GM12878 (cell line): ENCODE measurements at regions not wholly inside any gene's neighbourhood (a gene's known extent, or its start where the extent isn't known, plus 50 kb on each side); places are given as distances from the start of the nearest gene placed in this dataset.

Experiments
- BCL11A ChIP-seq: IDR thresholded peaks from 2 replicates; pipeline ENCODE4 v1.6.1; 2011; ENCODE audit warnings: low read depth, low read length
- EZH2 ChIP-seq: IDR thresholded peaks from 2 replicates; pipeline ENCODE4 v1.6.1; 2012; ENCODE audit warnings: low read depth, mild to moderate bottlenecking, control low read depth, inconsistent platforms, low read length, borderline replicate concordance; ENCODE audit not compliant: control insufficient read depth
- NR2C2 ChIP-seq: IDR thresholded peaks from 2 replicates; pipeline ENCODE4 v1.6.1; 2011; ENCODE audit warnings: borderline replicate concordance, low read depth; ENCODE audit not compliant: control insufficient read depth, insufficient read length
- POLR2A ChIP-seq: IDR thresholded peaks from 2 replicates; pipeline ENCODE4 v1.6.1; 2011; ENCODE audit warnings: low read depth, mild to moderate bottlenecking, low read length
- RFX5 ChIP-seq: IDR thresholded peaks from 2 replicates; pipeline ENCODE4 v1.6.1; 2011; ENCODE audit warnings: low read depth, low read length, improper control_type of control experiment
- YY1 ChIP-seq: IDR thresholded peaks from 2 replicates; pipeline ENCODE4 v1.6.1; 2011; ENCODE audit warnings: low read depth, mild to moderate bottlenecking, low read length
- TF ChIP-seq, protein P1 (sequence below), 3 experiments: IDR thresholded peaks in 2 of 3; conservative IDR thresholded peaks in 1 of 3; 2 replicates each; pipeline ENCODE4 v1.5.1; 2011; ENCODE audit warnings: low read depth in 3 of 3, low read length in 3 of 3, mild to moderate bottlenecking in 3 of 3, control low read depth in 2 of 3, moderate library complexity in 2 of 3, inconsistent platforms in 1 of 3, mixed read lengths in 1 of 3; ENCODE audit not compliant: control insufficient read depth in 2 of 3, insufficient read depth in 1 of 3; ENCODE audit errors: extremely low read depth in 1 of 3

DNA sequence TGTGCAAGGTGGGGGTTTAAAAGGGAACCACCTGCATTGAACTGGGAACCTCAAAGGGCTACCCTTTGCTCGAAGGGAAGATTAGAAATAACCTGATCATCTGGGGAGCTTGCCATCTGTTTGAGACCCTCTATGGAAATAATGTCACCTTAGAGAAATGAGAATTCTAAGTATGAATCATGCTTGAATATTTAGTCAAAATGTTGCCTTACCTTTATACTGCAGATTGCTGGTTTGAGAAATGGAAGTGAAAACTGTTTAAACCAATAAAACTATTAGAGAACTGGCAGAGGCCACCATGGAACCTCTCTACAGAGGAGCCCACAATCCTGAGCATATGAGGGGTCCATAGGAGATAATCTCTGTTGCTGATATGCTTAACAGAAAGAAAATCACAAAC lies 131.2 kb upstream of the FAM78B start:
- TF ChIP-seq, protein P1, sequence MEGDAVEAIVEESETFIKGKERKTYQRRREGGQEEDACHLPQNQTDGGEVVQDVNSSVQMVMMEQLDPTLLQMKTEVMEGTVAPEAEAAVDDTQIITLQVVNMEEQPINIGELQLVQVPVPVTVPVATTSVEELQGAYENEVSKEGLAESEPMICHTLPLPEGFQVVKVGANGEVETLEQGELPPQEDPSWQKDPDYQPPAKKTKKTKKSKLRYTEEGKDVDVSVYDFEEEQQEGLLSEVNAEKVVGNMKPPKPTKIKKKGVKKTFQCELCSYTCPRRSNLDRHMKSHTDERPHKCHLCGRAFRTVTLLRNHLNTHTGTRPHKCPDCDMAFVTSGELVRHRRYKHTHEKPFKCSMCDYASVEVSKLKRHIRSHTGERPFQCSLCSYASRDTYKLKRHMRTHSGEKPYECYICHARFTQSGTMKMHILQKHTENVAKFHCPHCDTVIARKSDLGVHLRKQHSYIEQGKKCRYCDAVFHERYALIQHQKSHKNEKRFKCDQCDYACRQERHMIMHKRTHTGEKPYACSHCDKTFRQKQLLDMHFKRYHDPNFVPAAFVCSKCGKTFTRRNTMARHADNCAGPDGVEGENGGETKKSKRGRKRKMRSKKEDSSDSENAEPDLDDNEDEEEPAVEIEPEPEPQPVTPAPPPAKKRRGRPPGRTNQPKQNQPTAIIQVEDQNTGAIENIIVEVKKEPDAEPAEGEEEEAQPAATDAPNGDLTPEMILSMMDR (IDR thresholded peaks at IDR 0.05 in 2 of 3, conservative IDR thresholded peaks at IDR 0.05 in 1 of 3; ENCODE audit: control insufficient read depth in 2 of 3, extremely low read depth in 1 of 3, insufficient read depth in 1 of 3, low read depth in 3 of 3, low read length in 3 of 3), result no peak
- TF ChIP-seq EZH2, result no peak
- TF ChIP-seq YY1, result no peak
- TF ChIP-seq RFX5, result no peak
- TF ChIP-seq BCL11A, result no peak
- TF ChIP-seq POLR2A, result no peak
- no peak for TF ChIP-seq NR2C2
